Endothelial cell of umbilical vein (primary cell): ENCODE measurements at regions not wholly inside any gene's neighbourhood (a gene's known extent, or its start where the extent isn't known, plus 50 kb on each side); places are given as distances from the start of the nearest gene placed in this dataset.
A peak's percentile ranks its signal among the peaks of the same experiment; 100 is the strongest.

Experiments
- BruUV-seq: library from RNA; stranded (reverse); fragments of 400-500 nt; replicated peaks from 2 replicates; lab custom pipeline; 2021; lab: Mats Ljungman, UMichigan
- CTCF ChIA-PET: fragments of 300-600, 350-600 bp; sonication (Branson Sonifier 250); formaldehyde crosslinking; loops from one replicate; lab custom pipeline; 2021; ENCODE audit warnings: antibody characterized with exemption, inconsistent platforms; lab: Charles Lee
- POLR2A ChIA-PET: fragments of 300-600, 350-600 bp; sonication (Branson Sonifier 250); formaldehyde crosslinking; loops from one replicate; lab custom pipeline; 2021; ENCODE audit warnings: antibody characterized with exemption, inconsistent platforms; lab: Charles Lee
- DNase-seq: peaks from one replicate; pipeline ENCODE4 v3.0.0-alpha.2; 2011; ENCODE audit warnings: low read depth, low spot score
- FAIRE-seq: peaks from 2 replicates; lab custom pipeline; 2011; peaks lifted over from hg19 to GRCh38; lab: Jason Lieb, UNC
- H2AFZ ChIP-seq: 2 replicates; pipeline ENCODE4 v1.6.0; 2012; ENCODE audit warnings: low read depth, low read length, control low read depth, inconsistent platforms
- H3K27ac ChIP-seq: 2 replicates; pipeline ENCODE4 v1.5.1; 2011; ENCODE audit warnings: low read depth, mild to moderate bottlenecking, control low read depth, low read length, moderate library complexity; ENCODE audit not compliant: insufficient read depth
- H3K27me3 ChIP-seq, 2 experiments: 2 replicates each; pipeline versions ENCODE4 v1.6.0 to v1.6.1; 2011; ENCODE audit warnings: low read length in 2 of 2, mixed read lengths in 1 of 2; ENCODE audit not compliant: control insufficient read depth in 2 of 2, insufficient read depth in 2 of 2
- H3K36me3 ChIP-seq, 2 experiments: 2 replicates in 1 of 2; 3 replicates in 1 of 2; pipeline ENCODE4 v1.5.1; 2011; ENCODE audit warnings: low read length in 2 of 2, mild to moderate bottlenecking in 1 of 2, moderate library complexity in 1 of 2; ENCODE audit not compliant: control insufficient read depth in 2 of 2, insufficient read depth in 2 of 2; ENCODE audit errors: extremely low read depth in 1 of 2
- H3K4me1 ChIP-seq: 3 replicates; pipeline ENCODE4 v1.5.1; 2011; ENCODE audit warnings: mild to moderate bottlenecking, low read length; ENCODE audit not compliant: control insufficient read depth, insufficient read depth; ENCODE audit errors: extremely low read depth
- H3K4me2 ChIP-seq: 2 replicates; pipeline ENCODE4 v1.6.1; 2011; ENCODE audit warnings: low read length, control low read depth, mixed read lengths; ENCODE audit not compliant: insufficient read depth
- H3K4me3 ChIP-seq, 3 experiments: fragments of 200-600 bp in 1 of 3; sonication (generic), shearing (Covaris generic) in 1 of 3; replicated peaks in 1 of 3; 2 replicates each; pipeline ENCODE4 v1.5.1; 2011 to 2016; ENCODE audit warnings: control low read depth in 3 of 3, low read length in 3 of 3, mild to moderate bottlenecking in 2 of 3, inconsistent platforms in 1 of 3, low read depth in 1 of 3, moderate library complexity in 1 of 3; ENCODE audit not compliant: insufficient read depth in 1 of 3
- H3K79me2 ChIP-seq: 2 replicates; pipeline ENCODE4 v1.6.0; 2012; ENCODE audit warnings: low read length, inconsistent platforms; ENCODE audit not compliant: control insufficient read depth, insufficient read depth
- H3K9ac ChIP-seq: replicated peaks from 2 replicates; pipeline ENCODE3; 2011; ENCODE audit warnings: low read length, control low read depth; ENCODE audit not compliant: insufficient read depth; ENCODE audit errors: extremely low read depth
- H3K9me1 ChIP-seq: replicated peaks from 3 replicates; pipeline ENCODE4 v1.6.0; 2011; ENCODE audit warnings: mild to moderate bottlenecking, low read length; ENCODE audit not compliant: control insufficient read depth, insufficient read depth; ENCODE audit errors: extremely low read depth
- H3K9me3 ChIP-seq: replicated peaks from 2 replicates; pipeline ENCODE4 v1.5.1; 2012; ENCODE audit warnings: low read length, inconsistent platforms; ENCODE audit not compliant: control insufficient read depth, insufficient read depth
- H4K20me1 ChIP-seq: replicated peaks from 2 replicates; pipeline ENCODE3; 2011; ENCODE audit warnings: mild to moderate bottlenecking, low read length; ENCODE audit not compliant: control insufficient read depth, insufficient read depth; ENCODE audit errors: extremely low read depth
- EZH2 ChIP-seq: IDR thresholded peaks from 2 replicates; pipeline ENCODE4 v1.6.1; 2012; ENCODE audit warnings: borderline replicate concordance, low read depth, mild to moderate bottlenecking, moderate library complexity, low read length, inconsistent platforms; ENCODE audit not compliant: severe bottlenecking
- FOS ChIP-seq: IDR thresholded peaks from 2 replicates; pipeline ENCODE4 v1.6.1; 2011; ENCODE audit warnings: mild to moderate bottlenecking, low read length, moderate library complexity, borderline replicate concordance; ENCODE audit not compliant: insufficient read depth
- GATA2 ChIP-seq: IDR thresholded peaks from 2 replicates; pipeline ENCODE4 v1.7.0; 2011; ENCODE audit warnings: low read depth, mild to moderate bottlenecking, moderate library complexity, mixed read lengths, low read length; ENCODE audit not compliant: insufficient read length, insufficient read depth
- JUN ChIP-seq: IDR thresholded peaks from 2 replicates; pipeline ENCODE4 v1.6.1; 2011; ENCODE audit warnings: borderline replicate concordance, low read depth; ENCODE audit not compliant: insufficient read length, insufficient read depth
- MAX ChIP-seq: IDR thresholded peaks from 2 replicates; pipeline ENCODE4 v1.6.1; 2011; ENCODE audit not compliant: insufficient read depth, insufficient read length
- MYC ChIP-seq: IDR thresholded peaks from one replicate; pipeline ENCODE4 v1.6.1; 2011; ENCODE audit warnings: mild to moderate bottlenecking, low read depth, low read length
- POLR2A ChIP-seq: IDR thresholded peaks from 2 replicates; pipeline ENCODE4 v1.6.1; 2012; ENCODE audit warnings: low read depth, mild to moderate bottlenecking, control low read depth, low read length
- POLR2AphosphoS5 ChIP-seq: IDR thresholded peaks from 2 replicates; pipeline ENCODE4 v1.6.1; 2012; ENCODE audit warnings: low read depth, mild to moderate bottlenecking, control low read depth, low read length, moderate library complexity; ENCODE audit not compliant: insufficient read depth
- dilution Hi-C: fragments of 300-500 bp; cut with MboI; formaldehyde crosslinking; loops from one replicate; pipeline ENCODE4 v1.15.0; 2019; ENCODE audit warnings: low sequenced_read_pairs; ENCODE audit not compliant: extremely low pct_ligation_motif_present
- intact Hi-C: fragments of 100-400 bp; cut with micrococcal nuclease; formaldehyde crosslinking; loops from one replicate; pipeline ENCODE4 v1.10.0; 2022
- TF ChIP-seq, protein P1 (sequence below), 2 donors: IDR thresholded peaks; 1 replicate in 1 of 2; 2 replicates in 1 of 2; pipeline ENCODE4 v1.5.1; 2011; ENCODE audit warnings: low read length in 2 of 2, mild to moderate bottlenecking in 2 of 2, moderate library complexity in 2 of 2, control low read depth in 1 of 2, inconsistent platforms in 1 of 2, low read depth in 1 of 2; ENCODE audit not compliant: insufficient read depth in 1 of 2; ENCODE audit errors: extremely low read depth in 1 of 2

DNA sequence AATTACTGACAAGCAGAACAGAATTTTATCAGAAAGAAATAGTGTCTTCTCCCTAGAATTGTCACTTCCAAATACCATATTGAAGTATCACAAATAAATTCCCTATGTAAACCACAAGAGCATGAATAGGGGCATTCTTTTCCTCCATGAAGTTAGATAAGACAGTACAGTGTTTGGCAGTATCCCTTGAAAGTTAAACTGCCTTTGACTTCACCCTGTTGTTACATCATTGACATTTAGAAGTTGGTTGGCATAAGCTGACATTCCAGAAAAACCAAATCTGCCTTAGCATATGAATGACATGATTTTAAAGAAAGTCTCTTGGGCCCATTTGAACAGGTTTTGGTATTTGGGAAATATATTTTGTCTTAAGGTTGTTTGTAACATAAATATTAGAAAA lies 50.2 kb upstream of the OSR1 start:
- no peak overlapping the region for H3K4me3 ChIP-seq
- no peaks in the 10 kb centered on the region for H3K27me3 ChIP-seq
- no peak for TF ChIP-seq POLR2AphosphoS5
- TF ChIP-seq MAX = no peak
- no peak for TF ChIP-seq MYC
- no peak for TF ChIP-seq GATA2
- TF ChIP-seq FOS = no peak
- no peak for TF ChIP-seq JUN
- TF ChIP-seq POLR2A = no peak
- TF ChIP-seq, protein P1, sequence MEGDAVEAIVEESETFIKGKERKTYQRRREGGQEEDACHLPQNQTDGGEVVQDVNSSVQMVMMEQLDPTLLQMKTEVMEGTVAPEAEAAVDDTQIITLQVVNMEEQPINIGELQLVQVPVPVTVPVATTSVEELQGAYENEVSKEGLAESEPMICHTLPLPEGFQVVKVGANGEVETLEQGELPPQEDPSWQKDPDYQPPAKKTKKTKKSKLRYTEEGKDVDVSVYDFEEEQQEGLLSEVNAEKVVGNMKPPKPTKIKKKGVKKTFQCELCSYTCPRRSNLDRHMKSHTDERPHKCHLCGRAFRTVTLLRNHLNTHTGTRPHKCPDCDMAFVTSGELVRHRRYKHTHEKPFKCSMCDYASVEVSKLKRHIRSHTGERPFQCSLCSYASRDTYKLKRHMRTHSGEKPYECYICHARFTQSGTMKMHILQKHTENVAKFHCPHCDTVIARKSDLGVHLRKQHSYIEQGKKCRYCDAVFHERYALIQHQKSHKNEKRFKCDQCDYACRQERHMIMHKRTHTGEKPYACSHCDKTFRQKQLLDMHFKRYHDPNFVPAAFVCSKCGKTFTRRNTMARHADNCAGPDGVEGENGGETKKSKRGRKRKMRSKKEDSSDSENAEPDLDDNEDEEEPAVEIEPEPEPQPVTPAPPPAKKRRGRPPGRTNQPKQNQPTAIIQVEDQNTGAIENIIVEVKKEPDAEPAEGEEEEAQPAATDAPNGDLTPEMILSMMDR (IDR thresholded peaks at IDR 0.05; ENCODE audit: extremely low read depth in 1 of 2, insufficient read depth in 1 of 2, low read depth in 1 of 2, low read length in 2 of 2) = no peak
- TF ChIP-seq EZH2 = no peak
- H2AFZ ChIP-seq = no peak overlapping the region
- no peak for DNase-seq
- no peak overlapping the region for H3K9ac ChIP-seq
- intact Hi-C loops = loop anchor here (10.0 kb wide), 1 partner anchor 96 kb away; no protein-coding TSS in a partner anchor
- H3K9me3 ChIP-seq = no peaks in the 10 kb centered on the region
- no TSS peak for BruUV-seq
- H3K79me2 ChIP-seq = no peaks in the 10 kb centered on the region
- H3K36me3 ChIP-seq = no peaks in the 10 kb centered on the region
- no peak overlapping the region for H3K4me2 ChIP-seq
- POLR2A ChIA-PET = no interaction called here
- no peak overlapping the region for H3K27ac ChIP-seq
- no peaks in the 10 kb centered on the region for H3K4me1 ChIP-seq
- no peaks in the 10 kb centered on the region for H3K9me1 ChIP-seq
- dilution Hi-C loops = no loop called here
- H4K20me1 ChIP-seq = no peaks in the 10 kb centered on the region
- FAIRE-seq = peak; percentile 28
- CTCF ChIA-PET = no interaction called here
